HG03460 (cell line): ENCODE measurements at regions not wholly inside any gene's neighbourhood (a gene's known extent, or its start where the extent isn't known, plus 50 kb on each side); places are given as distances from the start of the nearest gene placed in this dataset.

Experiments
- ATAC-seq: cut with Tn5 transposase; IDR thresholded peaks from one replicate; pipeline ENCODE4 v1.9.1; 2021; ENCODE audit not compliant: unreplicated experiment

- no peak for ATAC-seq
These were observed 181.1 kb upstream of the ARID2 start for GRCh38 chr12:45548426-45548825.

GRCh38 chr12:45549337-45549902, 180.1 kb upstream of the ARID2 start:
- no peak for ATAC-seq

DNA sequence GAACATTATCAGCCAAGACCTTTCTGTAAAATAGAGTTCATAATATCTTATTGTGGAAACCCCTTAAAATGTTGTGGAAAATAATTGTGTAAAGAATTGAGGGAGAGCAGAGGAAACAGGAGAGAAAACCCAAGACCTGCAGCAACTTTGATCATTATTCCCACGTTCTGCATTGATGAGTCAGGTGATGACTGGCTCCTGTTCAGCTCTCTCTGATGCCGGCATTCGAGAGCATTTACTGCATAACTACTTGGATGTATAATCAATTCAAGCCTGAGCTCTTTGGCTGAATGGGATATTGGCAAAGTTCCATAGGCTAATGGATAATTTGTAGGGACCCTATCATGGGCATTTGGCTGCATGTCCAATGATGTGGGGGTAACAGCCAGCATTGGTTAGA, 176.3 kb upstream of the ARID2 start:
- no peak for ATAC-seq

GRCh38 chr12:45557016-45557415, 172.5 kb upstream of the ARID2 start:
- no peak for ATAC-seq

DNA sequence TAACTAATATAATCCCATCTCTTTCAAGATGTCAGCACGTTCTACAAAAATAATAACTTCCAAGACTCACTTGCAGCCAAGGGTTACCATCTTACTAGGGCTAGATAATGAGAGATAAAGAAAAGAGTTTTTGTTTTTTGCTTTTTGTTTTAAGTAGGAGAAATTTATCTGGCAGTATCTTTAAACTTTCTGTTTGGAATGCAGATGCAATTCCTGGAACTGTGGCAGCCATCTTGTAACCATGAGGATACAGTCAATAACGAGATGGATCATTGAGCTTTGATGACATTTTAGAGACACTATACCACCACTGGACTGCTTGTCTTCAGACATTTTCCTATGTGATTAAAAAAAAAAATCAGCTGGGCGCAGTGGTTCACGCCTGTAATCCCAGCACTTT, 171.2 kb upstream of the ARID2 start:
- ATAC-seq: no peak

DNA sequence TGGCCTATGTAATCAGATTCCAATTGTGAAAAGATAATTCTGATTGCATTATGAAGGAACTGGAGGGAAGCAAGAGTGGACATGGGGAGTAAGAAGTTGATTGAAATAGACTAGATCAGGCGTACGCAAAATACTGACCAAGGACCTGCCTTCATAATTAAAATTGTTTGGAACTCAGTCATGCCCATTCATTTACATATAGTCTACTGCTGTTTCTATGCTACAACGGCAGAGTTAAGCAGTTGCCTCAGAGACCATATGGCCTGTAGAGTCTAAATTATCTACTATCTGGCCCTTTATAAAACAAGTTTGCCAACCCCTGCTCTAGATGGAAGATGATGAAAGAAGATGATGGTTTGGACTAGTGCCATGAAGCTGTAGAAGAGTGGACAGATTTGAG, 170.0 kb upstream of the ARID2 start:
- no peak for ATAC-seq

DNA sequence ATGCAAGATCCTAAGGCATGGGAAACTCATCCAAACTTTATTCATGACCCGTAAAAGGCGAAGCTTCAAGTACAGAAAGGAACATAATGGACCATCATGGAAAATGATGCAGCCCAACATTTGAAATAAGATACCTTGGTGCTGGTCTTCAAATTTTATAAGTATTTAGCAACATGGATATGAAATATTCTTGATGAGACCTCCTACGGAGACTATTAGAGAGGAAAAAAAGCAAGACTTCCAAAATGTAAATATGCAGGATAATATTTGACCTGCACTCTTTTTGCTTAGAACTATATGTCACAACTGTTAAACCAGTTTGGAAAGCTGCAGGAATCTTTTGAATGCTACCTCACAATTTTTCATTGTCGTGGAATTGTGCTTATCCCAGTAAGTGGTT, 168.8 kb upstream of the ARID2 start:
- ATAC-seq: no peak

DNA sequence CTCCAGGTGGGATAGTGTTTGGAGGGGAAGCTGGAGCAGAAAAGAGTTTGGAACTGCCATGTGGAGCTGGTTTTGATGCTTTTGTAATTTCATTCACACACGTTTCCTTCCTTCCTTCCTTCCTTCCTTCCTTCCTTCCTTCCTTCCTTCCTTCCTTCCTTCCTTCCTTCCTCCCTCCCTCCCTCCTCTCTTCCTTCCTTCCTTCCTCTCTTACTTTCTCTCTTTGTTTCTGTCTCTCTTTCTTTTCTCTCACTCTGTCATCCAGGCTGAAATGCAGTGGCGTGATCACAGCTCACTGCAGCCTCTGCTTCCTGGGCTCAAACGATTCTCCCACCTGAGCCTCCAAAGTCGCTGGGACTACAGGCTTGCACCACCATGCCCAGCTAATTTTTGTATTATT, 168.0 kb upstream of the ARID2 start:
- no peak for ATAC-seq

DNA sequence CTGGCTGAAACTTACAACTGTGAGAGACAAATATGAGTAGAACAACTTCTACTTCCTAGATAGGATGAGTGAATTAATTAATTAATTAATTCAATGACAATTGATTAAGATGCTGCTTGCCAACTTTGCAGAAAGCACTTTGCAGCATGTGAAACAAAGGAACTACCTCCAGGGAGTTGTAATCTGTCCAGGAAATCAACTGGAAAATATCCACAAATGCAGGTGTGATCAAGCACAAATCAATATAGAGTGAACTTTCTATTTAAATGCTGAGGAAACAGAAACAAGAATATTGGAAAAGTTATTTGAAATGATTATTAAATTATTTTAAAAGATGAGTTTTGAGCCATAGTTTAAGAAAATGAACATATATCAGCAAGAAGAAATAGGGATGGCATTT, 163.9 kb upstream of the ARID2 start:
- no peak for ATAC-seq

DNA sequence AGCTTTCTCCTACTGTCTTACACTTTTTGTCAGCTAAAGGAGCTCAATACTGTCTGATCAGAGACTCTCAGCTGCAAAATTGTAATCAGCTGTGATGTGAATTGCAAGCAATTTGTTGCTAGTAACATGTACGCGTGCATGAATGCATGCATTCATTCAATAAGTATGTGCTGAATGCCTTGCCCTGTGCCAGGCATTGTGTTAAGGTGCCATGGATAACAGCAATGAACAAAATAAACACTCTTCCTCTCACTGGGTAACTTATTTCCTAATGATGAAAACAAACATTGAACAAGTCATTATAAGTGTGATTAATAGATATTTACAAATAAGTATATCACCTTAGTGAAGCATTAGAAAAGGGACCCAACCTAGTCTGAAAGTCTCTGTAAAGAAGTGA, 163.2 kb upstream of the ARID2 start:
- ATAC-seq: no peak

- ATAC-seq: no peak
These were observed 160.7 kb upstream of the ARID2 start for GRCh38 chr12:45568808-45569207.

GRCh38 chr12:45570501-45570900, 159.0 kb upstream of the ARID2 start:
- ATAC-seq: no peak

- ATAC-seq: no peak
These were observed 157.4 kb upstream of the ARID2 start for GRCh38 chr12:45572114-45572513.

DNA sequence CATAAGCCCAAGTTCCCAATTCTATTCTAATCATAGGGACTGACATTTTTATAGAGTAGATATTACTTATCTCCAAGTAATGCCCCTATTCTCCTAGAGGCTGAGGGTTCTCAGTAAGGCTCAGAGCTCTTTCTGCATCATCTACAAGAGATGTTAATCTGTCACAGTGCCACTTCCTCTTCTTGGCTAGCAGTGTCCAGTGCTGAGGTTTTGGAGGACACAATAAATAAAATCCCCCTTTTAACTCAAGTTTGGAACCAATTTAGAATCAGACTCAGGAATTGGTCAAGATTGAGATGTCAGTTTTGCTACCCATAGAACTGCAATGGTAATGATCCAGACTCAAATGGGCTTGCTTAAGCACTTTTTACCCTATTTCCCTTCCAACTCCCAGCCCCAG, 154.1 kb upstream of the ARID2 start:
- ATAC-seq: no peak

- ATAC-seq: peak; percentile 60
These were observed 153.6 kb upstream of the ARID2 start for GRCh38 chr12:45575823-45576475.

DNA sequence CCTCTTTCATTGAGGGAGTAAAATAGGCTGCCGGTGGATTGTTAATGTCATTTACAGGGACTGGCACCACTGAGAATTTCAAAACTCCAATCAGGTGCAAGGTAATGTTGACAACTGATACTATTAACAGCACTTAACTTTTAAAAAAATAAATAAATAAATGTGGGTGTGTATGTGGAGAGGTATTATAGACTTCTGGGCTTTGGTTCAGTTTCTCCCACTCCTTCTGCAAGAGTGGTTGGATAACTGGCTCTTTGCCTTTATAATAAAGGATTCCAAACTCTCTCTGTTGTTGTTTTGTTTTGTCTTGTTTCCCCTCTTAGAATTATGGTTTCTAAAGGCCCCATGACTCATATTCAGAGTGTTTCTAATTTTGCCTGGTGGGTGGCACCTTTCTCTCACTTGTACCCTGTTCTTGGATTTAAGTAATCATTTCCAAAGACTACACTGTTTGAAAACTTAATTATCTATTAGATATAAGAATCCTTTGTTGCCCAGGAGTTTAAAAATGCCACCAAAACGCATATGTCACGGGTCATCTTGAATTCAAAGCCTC, 151.6 kb upstream of the ARID2 start:
- ATAC-seq: no peak

- no peak for ATAC-seq
These were observed 149.0 kb upstream of the ARID2 start for GRCh38 chr12:45580356-45580969.

DNA sequence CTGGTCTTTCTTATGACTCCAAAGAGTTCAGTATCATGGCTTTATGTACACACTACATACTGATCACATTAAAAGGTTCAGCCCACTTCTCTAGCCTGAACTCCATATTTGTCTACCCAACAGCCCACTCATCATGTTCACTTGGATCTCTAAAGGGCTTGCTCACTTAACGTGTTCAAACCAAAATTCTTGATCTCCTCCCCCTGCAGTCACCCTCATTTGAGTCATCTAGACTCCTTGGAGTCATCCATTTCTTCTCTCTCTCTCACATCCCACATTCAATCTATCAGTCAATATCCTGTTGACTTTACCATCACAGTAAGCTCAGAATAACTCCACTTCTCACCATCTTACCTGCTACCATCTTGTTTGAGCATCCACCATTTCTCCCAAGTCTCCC, 148.4 kb upstream of the ARID2 start:
- no peak for ATAC-seq

DNA sequence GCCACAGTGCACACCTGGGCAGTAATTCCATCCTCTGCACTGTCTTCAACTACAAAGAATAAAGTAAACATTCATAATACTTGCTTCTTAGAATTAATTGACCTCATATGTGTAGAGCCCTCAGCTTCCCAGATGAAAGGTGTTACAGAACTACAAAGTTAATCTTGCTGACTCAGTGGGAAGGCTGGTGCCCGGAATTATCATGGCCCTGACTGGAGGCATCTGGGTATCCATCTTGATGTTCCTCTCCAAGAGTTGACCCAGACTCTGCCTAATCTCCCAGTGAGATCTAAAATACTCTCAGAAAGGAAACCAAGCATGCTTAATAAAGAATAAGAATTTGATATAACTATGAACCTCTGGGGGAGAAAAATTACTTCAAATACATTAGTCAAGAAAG, 147.0 kb upstream of the ARID2 start:
- ATAC-seq: no peak

- ATAC-seq: no peak
These were observed 146.4 kb upstream of the ARID2 start for GRCh38 chr12:45582986-45583659.

GRCh38 chr12:45584336-45584735, 145.2 kb upstream of the ARID2 start:
- no peak for ATAC-seq
